MM.1S (cell line): ENCODE measurements at regions not wholly inside any gene's neighbourhood (a gene's known extent, or its start where the extent isn't known, plus 50 kb on each side); places are given as distances from the start of the nearest gene placed in this dataset.

Source experiments
- EZH2 ChIP-seq: fragments of 300-600 bp; sonication (generic); optimal IDR thresholded peaks from 2 replicates; pipeline ENCODE3; 2017; ENCODE audit warnings: low read depth, mild to moderate bottlenecking, antibody characterized with exemption, low read length, mixed read lengths
- EZH2phosphoT487 ChIP-seq: fragments of 300-600 bp; sonication (generic); IDR thresholded peaks from 2 replicates; pipeline ENCODE4 v1.6.1; 2018; ENCODE audit warnings: antibody characterized with exemption, low read length
- TF ChIP-seq, protein P1 (sequence below): fragments of 300-600 bp; sonication (generic); IDR thresholded peaks from 2 replicates; pipeline ENCODE4 v1.5.1; 2016; ENCODE audit warnings: antibody characterized with exemption, low read length, mixed read lengths

- TF ChIP-seq EZH2phosphoT487 (no peak), EZH2 (no peak)
- TF ChIP-seq, protein P1, sequence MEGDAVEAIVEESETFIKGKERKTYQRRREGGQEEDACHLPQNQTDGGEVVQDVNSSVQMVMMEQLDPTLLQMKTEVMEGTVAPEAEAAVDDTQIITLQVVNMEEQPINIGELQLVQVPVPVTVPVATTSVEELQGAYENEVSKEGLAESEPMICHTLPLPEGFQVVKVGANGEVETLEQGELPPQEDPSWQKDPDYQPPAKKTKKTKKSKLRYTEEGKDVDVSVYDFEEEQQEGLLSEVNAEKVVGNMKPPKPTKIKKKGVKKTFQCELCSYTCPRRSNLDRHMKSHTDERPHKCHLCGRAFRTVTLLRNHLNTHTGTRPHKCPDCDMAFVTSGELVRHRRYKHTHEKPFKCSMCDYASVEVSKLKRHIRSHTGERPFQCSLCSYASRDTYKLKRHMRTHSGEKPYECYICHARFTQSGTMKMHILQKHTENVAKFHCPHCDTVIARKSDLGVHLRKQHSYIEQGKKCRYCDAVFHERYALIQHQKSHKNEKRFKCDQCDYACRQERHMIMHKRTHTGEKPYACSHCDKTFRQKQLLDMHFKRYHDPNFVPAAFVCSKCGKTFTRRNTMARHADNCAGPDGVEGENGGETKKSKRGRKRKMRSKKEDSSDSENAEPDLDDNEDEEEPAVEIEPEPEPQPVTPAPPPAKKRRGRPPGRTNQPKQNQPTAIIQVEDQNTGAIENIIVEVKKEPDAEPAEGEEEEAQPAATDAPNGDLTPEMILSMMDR: no peak
These were observed 95.7 kb upstream of the DUSP5 start for GRCh38 chr10:110402077-110402416.
